GM21723 (cell line): ENCODE measurements at regions not wholly inside any gene's neighbourhood (a gene's known extent, or its start where the extent isn't known, plus 50 kb on each side); places are given as distances from the start of the nearest gene placed in this dataset.
"Not testable (repeated sequence)": the region's sequence is repeated elsewhere in the genome, so short reads cannot be mapped to it uniquely, and the experiment has no call there.

ENCODE experiments used
- ATAC-seq: cut with Tn5 transposase; IDR thresholded peaks from one replicate; pipeline ENCODE4 v1.9.1; 2021; ENCODE audit warnings: mild to moderate bottlenecking, moderate library complexity; ENCODE audit not compliant: unreplicated experiment

GRCh38 chr9:30771163-30771708, 1613.2 kb upstream of the ACO1 start:
- ATAC-seq: no peak

- no peak for ATAC-seq
Observed at GRCh38 chr9:30771760-30772159, 1612.7 kb upstream of the ACO1 start.

- no peak for ATAC-seq
Observed at GRCh38 chr9:30773427-30773826, 1611.0 kb upstream of the ACO1 start.

GRCh38 chr9:30774326-30774725, 1610.1 kb upstream of the ACO1 start:
- ATAC-seq: no peak

- no peak for ATAC-seq
Observed at GRCh38 chr9:30775236-30775635, 1609.2 kb upstream of the ACO1 start.

GRCh38 chr9:30796764-30797163, 1587.7 kb upstream of the ACO1 start:
- ATAC-seq: no peak

GRCh38 chr9:30799527-30800101, 1584.8 kb upstream of the ACO1 start:
- no peak for ATAC-seq

- ATAC-seq: no peak
Observed at GRCh38 chr9:30800421-30800820, 1584.0 kb upstream of the ACO1 start.

- ATAC-seq: no peak
Observed at GRCh38 chr9:30812821-30813220, 1571.6 kb upstream of the ACO1 start.

GRCh38 chr9:30815585-30815984, 1568.9 kb upstream of the ACO1 start:
- ATAC-seq: no peak

- ATAC-seq: no peak
Observed at GRCh38 chr9:30845136-30845535, 1539.3 kb upstream of the ACO1 start.

- no peak for ATAC-seq
Observed at GRCh38 chr9:30846651-30847050, 1537.8 kb upstream of the ACO1 start.

- ATAC-seq: no peak
Observed at GRCh38 chr9:30851600-30851999, 1532.8 kb upstream of the ACO1 start.

GRCh38 chr9:30900706-30901105, 1483.7 kb upstream of the ACO1 start:
- ATAC-seq: no peak

GRCh38 chr9:30913331-30913730, 1471.1 kb upstream of the ACO1 start:
- no peak for ATAC-seq

GRCh38 chr9:30915451-30915850, 1469.0 kb upstream of the ACO1 start:
- ATAC-seq: no peak

GRCh38 chr9:30925126-30925525, 1459.3 kb upstream of the ACO1 start:
- ATAC-seq: no peak

- ATAC-seq: no peak
Observed at GRCh38 chr9:30925635-30926034, 1458.8 kb upstream of the ACO1 start.

GRCh38 chr9:30928045-30928444, 1456.4 kb upstream of the ACO1 start:
- ATAC-seq: no peak

GRCh38 chr9:30932226-30932625, 1452.2 kb upstream of the ACO1 start:
- ATAC-seq: no peak

- ATAC-seq: no peak
Observed at GRCh38 chr9:30935730-30936129, 1448.7 kb upstream of the ACO1 start.

- ATAC-seq: no peak
Observed at GRCh38 chr9:30937106-30937505, 1447.3 kb upstream of the ACO1 start.

- not testable (repeated sequence) for ATAC-seq
Observed at GRCh38 chr9:30942852-30943251, 1441.6 kb upstream of the ACO1 start.
